GM10266 (cell line): ENCODE measurements at regions not wholly inside any gene's neighbourhood (a gene's known extent, or its start where the extent isn't known, plus 50 kb on each side); places are given as distances from the start of the nearest gene placed in this dataset.

ENCODE experiments used
- DNase-seq: peaks from one replicate; pipeline ENCODE4 v3.0.0; 2012; ENCODE audit errors: extremely low spot score
- CTCF ChIP-seq: IDR thresholded peaks from 2 replicates; pipeline ENCODE4 v1.5.1; 2012; ENCODE audit warnings: mild to moderate bottlenecking, low read depth; ENCODE audit not compliant: control insufficient read depth, insufficient read depth; ENCODE audit errors: missing control alignments

- no peak for TF ChIP-seq CTCF
- DNase-seq: no peak
These were observed 497.8 kb downstream of the HS3ST4 start for GRCh38 chr16:26189536-26189935.

GRCh38 chr16:26194526-26194925 is 502.8 kb downstream of the HS3ST4 start:
- no peak for TF ChIP-seq CTCF
- DNase-seq: no peak

- no peak for DNase-seq
- no peak for TF ChIP-seq CTCF
These were observed 503.5 kb downstream of the HS3ST4 start for GRCh38 chr16:26195225-26195624.

GRCh38 chr16:26196310-26196709 is 504.6 kb downstream of the HS3ST4 start:
- no peak for TF ChIP-seq CTCF
- no peak for DNase-seq

GRCh38 chr16:26196802-26197201 is 505.0 kb downstream of the HS3ST4 start:
- DNase-seq: no peak
- no peak for TF ChIP-seq CTCF

- no peak for TF ChIP-seq CTCF
- DNase-seq: no peak
These were observed 505.9 kb downstream of the HS3ST4 start for GRCh38 chr16:26197707-26198106.

- DNase-seq: no peak
- TF ChIP-seq CTCF: no peak
These were observed 506.5 kb downstream of the HS3ST4 start for GRCh38 chr16:26198221-26198620.
